ENCODE measurements at regions not wholly inside any gene's neighbourhood (a gene's known extent, or its start where the extent isn't known, plus 50 kb on each side); places are given as distances from the start of the nearest gene placed in this dataset.

GRCh38 chr6:22668717-22669116 lies 99.4 kb downstream of the HDGFL1 start:
- H3K27ac ChIP-seq: no peak overlapping the region
- H3K4me3 ChIP-seq (ENCODE audit: low read depth, low read length): no peak overlapping the region
- H3K36me3 ChIP-seq: no peaks in the 10 kb centered on the region
- no peak for DNase-seq
- no peaks in the 10 kb centered on the region for H3K27me3 ChIP-seq (ENCODE audit: insufficient read depth, low read depth, severe bottlenecking)
- TF ChIP-seq, protein P1, sequence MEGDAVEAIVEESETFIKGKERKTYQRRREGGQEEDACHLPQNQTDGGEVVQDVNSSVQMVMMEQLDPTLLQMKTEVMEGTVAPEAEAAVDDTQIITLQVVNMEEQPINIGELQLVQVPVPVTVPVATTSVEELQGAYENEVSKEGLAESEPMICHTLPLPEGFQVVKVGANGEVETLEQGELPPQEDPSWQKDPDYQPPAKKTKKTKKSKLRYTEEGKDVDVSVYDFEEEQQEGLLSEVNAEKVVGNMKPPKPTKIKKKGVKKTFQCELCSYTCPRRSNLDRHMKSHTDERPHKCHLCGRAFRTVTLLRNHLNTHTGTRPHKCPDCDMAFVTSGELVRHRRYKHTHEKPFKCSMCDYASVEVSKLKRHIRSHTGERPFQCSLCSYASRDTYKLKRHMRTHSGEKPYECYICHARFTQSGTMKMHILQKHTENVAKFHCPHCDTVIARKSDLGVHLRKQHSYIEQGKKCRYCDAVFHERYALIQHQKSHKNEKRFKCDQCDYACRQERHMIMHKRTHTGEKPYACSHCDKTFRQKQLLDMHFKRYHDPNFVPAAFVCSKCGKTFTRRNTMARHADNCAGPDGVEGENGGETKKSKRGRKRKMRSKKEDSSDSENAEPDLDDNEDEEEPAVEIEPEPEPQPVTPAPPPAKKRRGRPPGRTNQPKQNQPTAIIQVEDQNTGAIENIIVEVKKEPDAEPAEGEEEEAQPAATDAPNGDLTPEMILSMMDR (IDR thresholded peaks at IDR 0.05; ENCODE audit: low read depth, low read length): no peak
- peaks cover under 1% of the 10 kb centered on the region for H3K9me3 ChIP-seq (ENCODE audit: severe bottlenecking)

DNA sequence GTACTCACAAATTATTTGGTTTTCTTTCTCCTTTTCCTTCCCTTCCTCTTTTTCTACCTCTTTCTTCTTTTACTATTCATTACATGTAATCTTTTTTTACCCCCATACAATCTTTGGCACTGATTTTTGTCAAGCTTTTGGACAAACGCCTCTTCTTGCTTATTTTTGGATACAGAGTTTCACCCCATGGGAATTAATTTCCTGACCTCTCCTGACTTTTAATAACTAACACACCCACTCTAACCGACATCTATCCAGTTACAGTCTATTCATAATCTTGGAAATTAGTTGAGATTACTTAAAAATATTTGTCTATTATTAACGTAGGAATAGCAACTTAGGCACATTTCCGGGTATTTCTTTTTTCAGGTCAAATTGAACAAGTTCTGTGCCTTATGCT lies 101.2 kb downstream of the HDGFL1 start:
- TF ChIP-seq, protein P1 (IDR thresholded peaks at IDR 0.05; ENCODE audit: low read depth, low read length): no peak
- no peak overlapping the region for H3K27ac ChIP-seq
- no peak overlapping the region for H3K4me3 ChIP-seq (ENCODE audit: low read depth, low read length)
- no peaks in the 10 kb centered on the region for H3K36me3 ChIP-seq
- H3K27me3 ChIP-seq (ENCODE audit: insufficient read depth, low read depth, severe bottlenecking): no peaks in the 10 kb centered on the region
- DNase-seq: no peak
- H3K9me3 ChIP-seq (ENCODE audit: severe bottlenecking): no peaks in the 10 kb centered on the region

GRCh38 chr6:22673474-22673873 lies 104.1 kb downstream of the HDGFL1 start:
- Histone ChIP-seq H3K27ac (no peak overlapping the region), H3K27me3 (ENCODE audit: insufficient read depth, low read depth, severe bottlenecking) (no peaks in the 10 kb centered on the region), H3K4me3 (ENCODE audit: low read depth, low read length) (no peak overlapping the region), H3K9me3 (ENCODE audit: severe bottlenecking) (no peaks in the 10 kb centered on the region), H3K36me3 (no peaks in the 10 kb centered on the region)
- TF ChIP-seq, protein P1 (IDR thresholded peaks at IDR 0.05; ENCODE audit: low read depth, low read length): no peak
- DNase-seq: no peak

GRCh38 chr6:22680950-22681349 lies 111.6 kb downstream of the HDGFL1 start:
- H3K27ac ChIP-seq: no peak overlapping the region
- TF ChIP-seq, protein P1 (IDR thresholded peaks at IDR 0.05; ENCODE audit: low read depth, low read length): no peak
- no peaks in the 10 kb centered on the region for H3K9me3 ChIP-seq (ENCODE audit: severe bottlenecking)
- no peaks in the 10 kb centered on the region for H3K36me3 ChIP-seq
- H3K27me3 ChIP-seq (ENCODE audit: insufficient read depth, low read depth, severe bottlenecking): no peaks in the 10 kb centered on the region
- no peak overlapping the region for H3K4me3 ChIP-seq (ENCODE audit: low read depth, low read length)
- DNase-seq: no peak

GRCh38 chr6:22681761-22682160 lies 112.4 kb downstream of the HDGFL1 start:
- TF ChIP-seq, protein P1 (IDR thresholded peaks at IDR 0.05; ENCODE audit: low read depth, low read length): no peak
- Histone ChIP-seq H3K36me3 (no peaks in the 10 kb centered on the region), H3K27ac (no peak overlapping the region), H3K4me3 (ENCODE audit: low read depth, low read length) (no peak overlapping the region), H3K27me3 (ENCODE audit: insufficient read depth, low read depth, severe bottlenecking) (no peaks in the 10 kb centered on the region), H3K9me3 (ENCODE audit: severe bottlenecking) (no peaks in the 10 kb centered on the region)
- DNase-seq: no peak

- Histone ChIP-seq H3K27me3 (ENCODE audit: insufficient read depth, low read depth, severe bottlenecking) (no peaks in the 10 kb centered on the region), H3K27ac (no peak overlapping the region), H3K36me3 (no peaks in the 10 kb centered on the region), H3K4me3 (ENCODE audit: low read depth, low read length) (no peak overlapping the region), H3K9me3 (ENCODE audit: severe bottlenecking) (no peaks in the 10 kb centered on the region)
- TF ChIP-seq, protein P1 (IDR thresholded peaks at IDR 0.05; ENCODE audit: low read depth, low read length): no peak
- DNase-seq: no peak
Observed at GRCh38 chr6:22682979-22683378, 113.6 kb downstream of the HDGFL1 start.
